ENCODE measurements at regions not wholly inside any gene's neighbourhood (a gene's known extent, or its start where the extent isn't known, plus 50 kb on each side); places are given as distances from the start of the nearest gene placed in this dataset.
"Not testable (repeated sequence)": the region's sequence is repeated elsewhere in the genome, so short reads cannot be mapped to it uniquely, and the experiment has no call there.

- intact Hi-C loops (cut with DNase I) = no loop called here
- DNase-seq (ENCODE audit: low spot score) = no peak
Observed at GRCh38 chr1:113185463-113186104, 112.6 kb downstream of the LRIG2 start.

GRCh38 chr1:113190078-113190477, 117.1 kb downstream of the LRIG2 start:
- no peak for DNase-seq (ENCODE audit: low spot score)
- intact Hi-C loops (cut with DNase I) = no loop called here

- no peak for DNase-seq (ENCODE audit: low spot score)
- intact Hi-C loops (cut with DNase I) = no loop called here
Observed at GRCh38 chr1:113190930-113191329, 117.9 kb downstream of the LRIG2 start.

- intact Hi-C loops (cut with DNase I) = no loop called here
- DNase-seq (ENCODE audit: low spot score) = no peak
Observed at GRCh38 chr1:113191579-113192076, 118.6 kb downstream of the LRIG2 start.

GRCh38 chr1:113192242-113192641, 119.2 kb downstream of the LRIG2 start:
- no peak for DNase-seq (ENCODE audit: low spot score)
- intact Hi-C loops (cut with DNase I) = no loop called here

- intact Hi-C loops (cut with DNase I) = no loop called here
- no peak for DNase-seq (ENCODE audit: low spot score)
Observed at GRCh38 chr1:113192980-113193379, 120.0 kb downstream of the LRIG2 start.

- DNase-seq (ENCODE audit: low spot score) = no peak
- intact Hi-C loops (cut with DNase I) = no loop called here
Observed at GRCh38 chr1:113194846-113195830, 122.1 kb downstream of the LRIG2 start.

- no peak for DNase-seq (ENCODE audit: low spot score)
- intact Hi-C loops (cut with DNase I) = no loop called here
Observed at GRCh38 chr1:113197719-113198330, 124.8 kb downstream of the LRIG2 start.

GRCh38 chr1:113198806-113199205, 125.8 kb downstream of the LRIG2 start:
- intact Hi-C loops (cut with DNase I) = no loop called here
- DNase-seq (ENCODE audit: low spot score) = no peak

- intact Hi-C loops (cut with DNase I) = no loop called here
- no peak for DNase-seq (ENCODE audit: low spot score)
Observed at GRCh38 chr1:113199760-113200455, 126.9 kb downstream of the LRIG2 start.

GRCh38 chr1:113201560-113201959, 128.6 kb downstream of the LRIG2 start:
- intact Hi-C loops (cut with DNase I) = no loop called here
- no peak for DNase-seq (ENCODE audit: low spot score)

- intact Hi-C loops (cut with DNase I) = no loop called here
- no peak for DNase-seq (ENCODE audit: low spot score)
Observed at GRCh38 chr1:113205980-113206766, 133.2 kb downstream of the LRIG2 start.

- DNase-seq (ENCODE audit: low spot score) = no peak
- intact Hi-C loops (cut with DNase I) = no loop called here
Observed at GRCh38 chr1:113207019-113207418, 134.0 kb downstream of the LRIG2 start.

- intact Hi-C loops (cut with DNase I) = no loop called here
- DNase-seq (ENCODE audit: low spot score) = no peak
Observed at GRCh38 chr1:113207457-113207856, 134.5 kb downstream of the LRIG2 start.

GRCh38 chr1:113208425-113208824, 135.4 kb downstream of the LRIG2 start:
- intact Hi-C loops (cut with DNase I); DNase-seq (ENCODE audit: low spot score): not testable (repeated sequence)

- DNase-seq (ENCODE audit: low spot score) = no peak
- intact Hi-C loops (cut with DNase I) = no loop called here
Observed at GRCh38 chr1:113210248-113210647, 137.2 kb downstream of the LRIG2 start.

GRCh38 chr1:113211467-113211866, 138.5 kb downstream of the LRIG2 start:
- no peak for DNase-seq (ENCODE audit: low spot score)
- intact Hi-C loops (cut with DNase I) = no loop called here

- no peak for DNase-seq (ENCODE audit: low spot score)
- intact Hi-C loops (cut with DNase I) = no loop called here
Observed at GRCh38 chr1:113215015-113215414, 142.0 kb downstream of the LRIG2 start.

- no peak for DNase-seq (ENCODE audit: low spot score)
Observed at GRCh38 chr1:113216664-113217063, 143.7 kb downstream of the LRIG2 start.

More at GRCh38 chr1:113216664-113217063, 143.7 kb downstream of the LRIG2 start:
- intact Hi-C loops (cut with DNase I) = no loop called here

Data from posterior vena cava (tissue), 2 donors.